ENCODE measurements at regions not wholly inside any gene's neighbourhood (a gene's known extent, or its start where the extent isn't known, plus 50 kb on each side); places are given as distances from the start of the nearest gene placed in this dataset.
"Not testable (repeated sequence)": the region's sequence is repeated elsewhere in the genome, so short reads cannot be mapped to it uniquely, and the experiment has no call there.

DNA sequence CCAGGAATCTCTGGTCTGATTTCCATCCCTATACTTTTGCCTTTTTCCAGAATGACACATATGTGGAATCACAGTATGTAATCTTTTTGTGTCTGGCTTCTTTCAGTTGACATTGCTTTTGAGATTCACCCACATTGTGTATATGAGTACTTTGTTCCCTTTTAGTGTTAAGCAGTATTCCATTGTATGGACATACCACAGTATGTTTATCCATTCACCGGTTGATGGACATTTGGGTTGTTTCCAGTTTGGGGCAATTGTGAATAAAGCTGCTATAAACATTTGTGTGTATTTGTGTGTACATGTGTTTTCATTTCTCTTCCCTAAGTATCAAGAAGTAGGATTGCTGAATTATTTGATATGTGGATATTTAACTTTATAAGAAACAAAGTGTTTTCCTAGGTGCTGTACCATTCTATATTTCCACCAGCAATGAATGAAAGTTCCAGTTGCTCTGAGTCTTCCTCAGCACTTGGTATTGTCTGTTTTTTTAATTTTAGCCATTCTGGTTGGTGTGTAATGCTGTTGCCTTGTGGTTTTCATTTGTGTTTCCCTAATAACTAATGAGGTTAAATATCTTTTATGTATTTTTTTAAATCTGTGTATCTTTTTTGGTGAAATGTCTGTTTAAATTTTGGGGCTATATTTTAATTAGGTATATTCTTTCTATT, 203.5 kb upstream of the HAAO start:
- no peak for DNase-seq (ENCODE audit: low spot score)

DNA sequence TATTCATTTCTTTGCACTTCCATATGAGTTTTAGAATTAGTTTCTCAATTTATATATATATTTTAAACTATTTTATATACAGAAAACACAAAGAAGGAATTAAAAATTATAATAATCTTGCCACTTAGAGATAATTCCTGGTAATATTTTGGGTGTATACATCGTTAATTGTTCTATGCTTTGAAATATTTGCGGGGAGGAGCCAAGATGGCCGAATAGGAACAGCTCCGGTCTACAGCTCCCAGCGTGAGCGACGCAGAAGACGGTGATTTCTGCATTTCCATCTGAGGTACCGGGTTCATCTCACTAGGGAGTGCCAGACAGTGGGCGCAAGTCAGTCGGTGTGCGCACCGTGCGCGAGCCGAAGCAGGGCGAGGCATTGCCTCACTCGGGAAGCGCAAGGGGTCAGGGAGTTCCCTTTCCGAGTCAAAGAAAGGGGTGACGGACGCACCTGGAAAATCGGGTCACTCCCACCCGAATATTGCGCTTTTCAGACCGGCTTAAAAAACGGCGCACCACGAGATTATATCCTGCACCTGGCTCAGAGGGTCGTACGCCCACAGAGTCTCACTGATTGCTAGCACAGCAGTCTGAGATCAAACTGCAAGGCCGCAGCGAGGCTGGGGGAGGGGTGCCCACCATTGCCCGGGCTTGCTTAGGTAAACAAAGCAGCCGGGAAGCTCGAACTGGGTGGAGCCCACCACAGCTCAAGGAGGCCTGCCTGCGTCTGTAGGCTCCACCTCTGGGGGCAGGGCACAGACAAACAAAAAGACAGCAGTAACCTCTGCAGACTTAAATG, 197.1 kb upstream of the HAAO start:
- DNase-seq (ENCODE audit: low spot score) = not testable (repeated sequence)

DNA sequence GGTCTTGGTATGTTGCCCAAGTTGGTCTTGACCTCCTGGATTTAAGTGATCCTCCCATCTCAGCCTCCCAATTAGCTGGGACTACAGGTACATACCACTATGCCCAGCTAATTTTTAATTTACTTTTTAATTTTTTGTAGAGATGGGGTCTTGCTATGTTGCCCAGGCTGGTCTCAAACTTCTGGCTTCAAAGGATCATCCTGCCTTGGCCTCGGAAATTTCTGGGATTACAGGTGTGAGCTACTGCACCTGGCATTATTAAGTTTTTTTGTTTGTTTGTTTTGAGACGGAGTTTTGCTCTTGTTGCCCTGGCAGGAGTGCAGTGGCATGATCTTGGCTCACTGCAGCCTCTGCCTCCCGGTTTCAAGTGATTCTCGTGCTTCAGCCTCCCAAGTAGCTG, 195.7 kb upstream of the HAAO start:
- not testable (repeated sequence) for DNase-seq (ENCODE audit: low spot score)

DNA sequence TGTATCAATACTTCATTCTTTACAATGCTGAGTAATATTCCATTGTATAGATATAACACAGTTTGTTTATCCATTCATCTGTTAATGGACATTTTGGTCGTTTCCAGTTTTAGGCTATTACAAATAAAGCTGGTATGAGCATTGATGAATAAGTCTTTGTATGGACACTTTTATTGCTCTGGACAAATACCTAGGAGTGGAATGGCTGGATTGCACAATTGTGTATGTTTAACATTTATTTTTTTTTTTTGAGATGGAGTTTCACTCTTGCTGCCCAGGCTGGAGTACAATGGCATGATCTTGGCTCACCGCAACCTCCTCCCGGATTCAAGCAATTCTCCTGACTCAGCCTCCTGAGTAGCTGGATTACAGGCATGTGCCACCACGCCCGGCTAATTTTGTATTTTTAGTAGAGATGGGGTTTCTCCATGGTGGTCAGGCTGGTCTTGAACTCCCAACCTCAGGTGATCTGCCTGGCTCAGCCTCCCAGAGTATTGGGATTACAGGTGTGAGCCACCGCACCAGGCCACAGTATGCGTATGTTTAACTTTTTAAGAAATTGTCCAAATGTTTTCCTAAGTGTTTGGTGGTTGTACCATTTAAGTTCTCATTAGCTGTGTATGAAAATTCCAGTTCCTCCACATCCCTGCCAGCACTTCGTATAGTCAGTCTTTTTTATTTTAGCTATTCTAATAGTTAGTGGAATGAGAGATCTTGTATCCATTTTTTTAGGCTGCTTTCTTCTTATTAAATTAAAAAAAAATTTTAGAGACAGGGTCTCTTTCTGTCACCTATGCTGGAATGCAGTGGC, 194.9 kb upstream of the HAAO start:
- DNase-seq (ENCODE audit: low spot score) = no peak

DNA sequence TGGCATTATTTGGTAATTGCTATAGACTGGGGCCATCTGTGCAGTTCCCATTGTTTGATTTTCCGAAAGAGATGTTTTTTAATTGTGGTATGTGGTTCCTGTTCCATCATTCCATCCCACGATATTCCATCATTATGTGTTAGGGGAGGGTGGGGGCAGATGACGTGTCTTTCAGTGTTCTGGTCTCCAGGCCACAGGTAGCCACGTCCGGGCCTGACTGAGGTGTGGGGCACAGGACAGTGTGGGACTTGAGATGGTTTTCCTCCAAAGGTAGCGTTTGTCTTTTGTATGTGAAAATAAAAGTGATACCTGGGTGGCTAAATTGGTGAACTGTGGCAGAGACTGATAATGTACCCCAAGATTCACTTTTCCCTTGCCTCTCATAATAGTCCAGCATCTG, 192.2 kb upstream of the HAAO start:
- DNase-seq (ENCODE audit: low spot score) = no peak

DNA sequence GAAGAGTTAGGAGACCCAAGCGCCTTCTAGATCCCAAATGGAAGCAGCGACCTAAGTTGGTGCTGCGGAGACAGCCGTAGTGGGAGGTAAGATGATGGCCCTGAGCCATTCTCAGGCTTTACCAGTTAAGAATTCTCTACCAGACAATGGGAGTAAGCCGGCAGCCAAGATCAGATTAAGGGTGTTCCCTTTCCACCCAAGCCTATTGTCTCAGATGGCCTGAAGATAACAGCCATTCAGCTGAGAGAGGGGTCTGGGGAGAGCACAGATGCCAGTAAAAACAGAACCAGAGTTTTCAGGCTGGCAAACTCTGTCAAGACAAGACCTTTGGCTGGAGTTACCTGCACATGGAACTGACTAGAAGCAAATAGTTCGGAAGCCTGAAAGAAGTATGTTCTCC, 191.7 kb upstream of the HAAO start:
- DNase-seq (ENCODE audit: low spot score) = no peak

DNA sequence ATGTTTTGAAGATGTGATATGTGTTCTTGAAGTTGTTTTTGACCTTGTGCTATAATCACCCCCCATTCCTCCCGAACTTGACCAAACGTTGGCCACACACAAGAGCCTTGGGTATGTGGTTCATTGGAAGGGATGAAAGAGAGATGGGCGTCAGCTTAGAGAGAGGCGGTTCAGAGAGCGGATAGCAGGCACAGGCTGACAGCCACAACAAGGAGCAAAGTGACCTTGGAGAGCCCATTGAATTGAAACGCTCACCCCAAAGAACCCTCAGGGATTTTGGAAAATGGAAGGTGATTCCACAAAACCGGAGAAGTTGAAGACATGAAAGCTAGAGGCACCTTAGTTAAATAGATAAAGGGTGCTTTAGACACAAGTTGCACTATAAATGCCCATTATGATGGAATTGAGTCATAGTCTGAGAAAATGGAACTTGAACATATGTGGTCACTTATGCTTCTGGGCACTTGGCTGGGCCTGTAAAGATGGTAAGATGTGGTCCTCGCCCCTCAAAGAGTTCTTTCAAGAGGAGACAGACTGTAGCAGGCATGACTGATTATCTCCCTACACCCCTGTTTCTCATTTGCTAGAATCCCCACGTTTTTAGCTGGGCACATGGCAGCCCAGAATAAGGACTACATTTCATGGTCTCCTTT, 188.5 kb upstream of the HAAO start:
- DNase-seq (ENCODE audit: low spot score) = no peak

DNA sequence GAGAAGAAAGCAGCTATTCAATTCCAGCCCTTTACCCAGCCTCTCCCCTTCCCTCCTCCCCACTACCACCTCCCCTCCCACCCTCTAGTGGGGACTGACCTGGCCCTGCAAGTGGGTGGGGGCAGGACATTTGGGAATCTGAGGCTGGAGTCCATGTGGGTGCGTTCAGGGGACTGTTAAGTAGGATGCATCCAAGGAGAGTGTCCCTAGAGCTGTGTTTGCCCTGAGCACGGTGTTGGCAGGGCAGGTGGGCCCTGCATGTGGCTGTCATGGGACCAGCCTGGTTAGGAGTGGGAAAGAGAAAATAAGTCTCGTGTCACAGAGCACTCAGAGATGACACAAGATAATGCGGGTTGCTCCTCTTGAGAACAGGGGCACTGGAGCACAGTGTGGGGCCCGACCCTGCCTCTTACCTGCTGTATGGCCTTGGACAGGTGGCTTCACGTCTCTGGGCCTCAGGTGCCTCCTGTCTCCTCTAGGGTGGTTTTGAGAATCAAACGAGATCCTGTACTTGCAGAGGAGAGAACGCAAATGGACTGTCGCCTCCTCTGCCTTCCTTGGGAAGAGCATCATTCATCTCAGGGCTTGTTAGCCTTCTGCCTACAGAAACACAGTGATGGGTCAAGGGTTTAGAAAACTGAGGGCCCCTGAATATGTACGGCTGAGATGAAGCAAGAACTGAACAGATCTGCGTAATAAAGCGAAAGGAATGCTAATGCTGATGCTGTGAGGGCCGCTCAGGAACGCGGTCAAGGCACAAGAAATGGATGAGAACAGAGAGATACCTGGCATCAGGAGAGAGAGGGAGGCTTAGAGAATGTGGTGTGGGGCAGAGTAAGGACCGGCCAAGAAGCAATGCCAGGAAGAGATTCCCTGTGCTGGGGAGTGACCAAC, 187.7 kb upstream of the HAAO start:
- DNase-seq (ENCODE audit: low spot score) = no peak

DNA sequence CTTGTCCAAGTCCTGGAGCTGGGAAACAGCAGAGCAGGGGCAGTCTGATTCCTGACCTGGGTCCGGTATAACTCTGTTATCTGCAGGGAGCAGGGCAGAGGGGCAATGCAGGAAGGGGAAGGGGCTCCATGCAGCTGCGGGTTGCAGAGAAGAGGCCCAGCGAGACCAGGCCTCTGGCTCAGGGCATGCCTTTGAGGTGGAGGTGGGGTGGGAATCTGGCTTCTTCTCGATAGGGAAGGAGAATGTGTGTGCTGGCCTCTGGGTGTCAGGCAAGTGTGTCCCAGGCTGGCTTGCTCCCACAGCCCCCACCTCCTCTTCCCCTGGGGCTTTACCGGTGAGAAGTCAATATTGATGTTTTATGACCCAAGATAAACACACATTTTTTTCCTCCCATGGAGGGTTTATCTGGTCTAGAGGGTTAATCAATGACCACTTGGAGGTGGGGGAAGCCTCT, 187.1 kb upstream of the HAAO start:
- DNase-seq (ENCODE audit: low spot score) = no peak

DNA sequence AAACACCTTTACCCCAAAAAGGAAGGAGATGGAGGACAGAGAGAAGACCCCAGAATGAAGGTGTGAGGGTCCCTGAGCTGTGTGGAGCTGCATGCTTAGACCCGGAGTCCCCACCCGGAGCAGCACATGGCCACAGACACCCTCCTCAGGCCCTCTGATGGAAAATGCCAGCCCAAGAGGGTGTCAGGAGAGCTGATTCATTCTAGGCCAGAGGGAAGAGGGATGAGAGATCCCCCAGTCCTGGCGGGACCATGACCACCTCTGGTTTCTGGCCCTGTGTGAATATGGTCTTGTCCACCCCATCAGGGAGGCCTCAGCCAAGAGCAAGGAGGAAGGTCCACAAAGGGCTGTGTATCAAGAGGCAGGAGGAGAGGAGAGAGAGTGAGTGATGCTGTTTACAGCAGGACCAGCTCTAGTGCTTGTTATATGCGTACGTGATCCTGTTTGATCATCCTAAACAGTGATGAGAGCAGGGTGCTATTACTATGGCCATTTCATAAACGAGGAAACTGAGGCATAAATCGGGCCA, 186.6 kb upstream of the HAAO start:
- DNase-seq (ENCODE audit: low spot score) = no peak

DNA sequence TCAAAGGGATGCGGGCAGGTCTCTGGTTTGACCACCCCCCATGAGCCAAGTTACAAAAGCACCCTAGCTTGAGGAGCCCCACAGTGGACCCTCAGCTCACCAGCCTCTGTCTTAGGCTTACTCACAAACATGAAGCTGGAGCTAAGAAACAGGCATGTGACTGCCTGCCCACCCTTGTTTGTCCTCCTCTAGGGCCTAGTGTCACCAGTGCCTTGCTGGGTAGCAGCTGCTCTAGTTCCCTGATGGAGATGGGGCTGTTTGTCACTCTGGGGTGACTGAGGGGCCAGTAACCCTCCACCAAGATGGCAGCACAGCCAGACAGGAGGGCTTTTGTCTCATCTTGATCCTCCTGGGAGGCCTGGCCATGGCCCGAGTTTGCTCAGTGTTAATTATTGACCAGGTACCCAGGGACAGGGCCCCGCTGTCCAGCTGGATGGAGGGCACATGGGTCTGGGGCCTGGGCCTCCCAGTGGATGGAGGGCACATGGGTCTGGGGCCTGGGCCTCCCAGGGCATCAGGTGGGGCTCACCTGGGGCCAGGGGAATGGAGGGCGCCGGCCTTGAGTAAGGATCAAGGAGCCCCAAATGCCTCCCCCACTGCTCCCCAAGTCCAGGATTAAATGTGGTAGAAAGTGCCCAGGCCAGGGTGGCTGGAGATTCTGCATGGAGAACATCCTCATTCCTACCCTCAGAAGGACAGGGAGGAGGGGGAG, 185.9 kb upstream of the HAAO start:
- no peak for DNase-seq (ENCODE audit: low spot score)

DNA sequence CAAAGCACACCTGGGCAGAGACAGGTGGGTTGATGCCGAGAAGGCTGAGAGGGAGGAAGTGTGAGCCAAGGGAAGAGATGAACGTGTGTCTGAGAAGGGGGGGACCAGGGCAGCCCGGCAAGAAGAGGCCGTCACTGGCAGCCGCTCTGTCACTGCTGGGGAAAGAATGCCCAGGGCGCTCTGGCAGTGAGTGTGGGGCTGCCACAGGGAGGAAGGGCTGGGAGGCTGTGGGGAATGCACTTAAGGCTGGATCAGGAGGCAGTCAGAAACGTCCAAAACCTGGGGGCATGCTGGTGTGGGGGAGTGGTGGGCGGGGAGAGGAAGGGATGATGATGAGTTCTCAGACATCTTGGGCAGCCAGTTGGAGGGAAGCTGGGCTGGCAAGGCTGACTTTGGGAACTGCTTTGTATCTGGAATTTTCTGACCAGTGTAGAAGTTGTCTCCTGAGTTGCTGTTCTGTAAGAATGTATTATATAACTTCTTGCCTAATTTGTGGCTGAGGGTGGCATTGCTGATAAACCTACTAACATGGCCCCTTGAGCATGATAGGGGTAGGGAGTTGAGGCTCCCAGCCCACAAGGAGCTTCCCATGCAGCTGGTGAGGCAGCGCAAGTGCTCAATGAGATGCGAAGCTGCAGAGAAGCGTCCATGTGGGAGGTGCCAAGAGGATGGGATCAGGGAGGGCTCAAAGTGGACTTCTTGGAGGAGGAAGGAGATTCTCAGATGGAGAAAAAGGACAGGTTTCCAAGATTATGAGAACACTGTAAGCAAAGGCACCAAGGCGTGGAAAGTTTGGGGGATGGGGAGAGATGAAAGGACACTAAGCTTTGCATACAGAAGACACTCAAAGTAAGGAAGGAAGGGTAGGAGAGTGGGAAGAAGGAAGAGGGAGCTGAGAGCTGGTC, 185.1 kb upstream of the HAAO start:
- no peak for DNase-seq (ENCODE audit: low spot score)

DNA sequence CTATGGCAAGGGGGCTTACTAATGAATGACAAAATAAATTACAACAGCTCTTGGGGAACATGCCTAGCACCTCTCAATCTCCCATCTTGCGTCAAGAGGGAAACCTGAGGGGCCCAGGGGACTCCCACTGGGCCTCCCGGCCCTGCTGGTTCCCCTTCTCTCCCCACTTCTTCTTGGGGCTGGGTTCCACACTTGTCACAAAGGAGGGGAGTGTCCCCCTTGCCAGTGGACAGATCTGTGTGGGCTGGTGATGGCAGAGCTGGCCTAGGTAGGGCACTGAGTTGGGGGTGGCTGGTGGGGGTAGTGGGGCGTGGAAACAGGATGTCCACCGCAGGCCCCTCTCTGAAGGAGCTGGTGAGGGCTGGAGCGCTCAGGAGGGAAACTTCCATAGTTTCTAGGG, 184.0 kb upstream of the HAAO start:
- DNase-seq (ENCODE audit: low spot score) = no peak

DNA sequence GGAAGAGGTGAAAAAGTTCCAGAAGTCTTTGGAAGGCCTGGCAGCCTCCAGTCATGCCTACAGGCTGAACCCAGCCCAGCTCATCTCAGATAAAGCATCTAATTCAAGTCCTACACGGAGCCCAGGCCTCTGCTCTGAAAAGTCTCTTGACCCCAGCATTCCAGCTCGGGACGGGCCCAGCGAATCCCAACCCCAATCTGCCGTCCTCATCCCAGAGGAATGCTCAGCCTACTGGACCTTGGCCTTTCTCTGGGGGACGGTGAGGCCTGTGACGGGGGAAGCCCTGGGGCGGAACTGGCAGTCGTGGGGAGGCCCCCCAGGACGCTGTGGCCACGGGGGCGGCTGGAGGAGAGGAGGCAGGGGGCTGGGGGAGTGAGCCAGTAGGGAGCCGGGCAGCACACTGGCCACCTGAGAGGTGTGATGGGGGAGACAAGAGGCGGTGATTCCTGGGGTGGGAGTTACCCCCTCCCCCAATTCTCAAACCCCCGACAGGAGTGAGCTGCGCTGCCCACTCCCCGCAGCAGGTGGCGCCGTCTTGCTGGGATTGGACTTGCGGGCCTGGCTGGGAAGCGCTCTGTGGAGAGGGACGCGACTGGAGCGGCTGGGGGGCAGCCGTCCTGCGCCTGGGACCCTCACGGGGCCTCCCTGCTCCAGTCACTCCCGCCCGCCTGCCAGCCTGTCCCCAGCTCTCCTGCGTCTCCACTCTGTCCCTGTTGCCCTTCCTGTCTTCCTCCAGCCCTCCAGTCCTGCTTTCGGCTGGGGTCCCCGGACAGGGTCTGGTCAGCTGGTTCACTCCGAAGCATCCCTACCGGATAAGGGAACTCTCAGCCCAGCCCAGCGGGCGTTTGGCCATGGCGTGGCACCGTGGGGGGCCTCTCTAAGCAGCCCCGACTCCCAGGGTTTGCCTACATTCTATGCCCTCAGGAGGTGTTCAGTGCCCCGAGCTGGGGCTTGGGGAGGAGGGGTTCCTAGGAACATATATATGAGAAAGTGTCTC, 182.6 kb upstream of the HAAO start:
- no peak for DNase-seq (ENCODE audit: low spot score)

DNA sequence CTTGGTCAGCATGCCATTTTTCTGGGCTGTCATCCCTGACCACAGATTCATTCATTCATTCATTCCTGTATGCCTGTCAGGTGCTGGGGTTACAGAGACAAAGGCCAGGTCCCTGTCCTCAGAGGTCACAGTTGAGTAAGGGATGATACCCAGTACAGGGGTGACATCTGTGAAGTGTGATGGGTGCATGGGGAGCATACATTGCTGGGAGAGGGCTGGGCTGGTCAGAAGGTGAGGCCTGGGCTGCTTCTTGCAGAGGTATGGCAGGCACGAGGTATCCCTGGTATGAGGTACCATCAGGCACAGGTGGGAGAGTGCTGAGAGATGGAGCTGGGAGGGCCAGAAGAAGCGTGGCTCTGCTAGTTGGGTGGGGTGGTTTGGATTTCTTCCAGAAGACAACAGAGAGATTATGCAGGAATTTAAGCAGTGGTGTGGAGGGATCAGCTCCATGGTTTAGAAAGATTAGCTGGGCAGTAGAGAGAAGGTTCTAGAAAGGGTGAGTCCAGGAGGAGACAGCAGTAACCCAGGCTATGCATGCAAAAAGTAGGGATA, 181.9 kb upstream of the HAAO start:
- DNase-seq (ENCODE audit: low spot score) = no peak

DNA sequence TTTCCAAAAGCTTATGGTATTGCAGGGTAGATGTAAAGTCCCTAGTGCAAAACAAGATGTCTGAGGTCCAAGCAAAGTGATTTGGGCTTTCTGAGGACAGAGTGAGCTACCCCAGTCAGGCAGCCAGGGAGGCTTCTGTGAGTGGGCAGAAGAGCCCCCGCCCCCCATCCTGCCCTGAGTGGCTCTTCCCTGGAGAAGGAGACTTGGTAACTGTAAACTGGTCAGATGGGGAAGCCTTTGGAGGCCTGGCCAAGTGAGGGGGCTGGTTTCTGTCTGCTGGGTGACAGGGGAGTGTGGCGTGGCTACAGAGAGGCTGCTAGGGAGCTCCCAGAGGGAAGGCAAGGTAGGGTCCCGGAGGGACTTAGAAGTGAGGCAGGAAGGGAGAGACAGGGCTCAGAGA, 181.3 kb upstream of the HAAO start:
- DNase-seq (ENCODE audit: low spot score) = no peak

DNA sequence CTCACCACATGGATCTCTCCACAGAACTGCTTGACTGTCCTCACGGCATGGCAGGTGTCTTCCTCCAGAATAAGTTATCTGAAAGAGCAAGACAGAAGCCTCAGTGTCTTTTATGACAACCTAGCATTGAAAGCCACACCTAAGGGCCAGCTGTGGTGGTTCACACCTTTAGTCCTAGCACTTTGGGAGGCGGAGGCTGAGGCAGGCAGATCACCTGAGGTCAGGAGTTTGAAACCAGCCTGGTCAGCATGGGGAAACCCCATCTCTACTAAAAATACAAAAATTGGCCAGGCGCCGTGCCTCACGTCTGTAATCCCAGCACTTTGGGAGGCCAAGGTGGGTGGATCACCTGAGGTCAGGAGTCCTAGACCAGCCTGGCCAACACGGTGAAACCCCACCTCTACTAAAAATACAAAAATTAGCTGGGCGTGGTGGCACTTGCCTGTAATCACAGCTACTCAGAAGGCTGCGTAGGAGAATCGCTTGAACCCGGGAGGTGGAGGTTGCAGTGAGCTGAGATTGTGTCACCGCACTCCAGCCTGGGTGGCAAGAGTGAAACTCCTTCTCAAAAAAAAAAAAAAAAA, 180.6 kb upstream of the HAAO start:
- DNase-seq (ENCODE audit: low spot score) = not testable (repeated sequence)
